Stomach smooth muscle (tissue), 2 donors: ENCODE measurements at regions not wholly inside any gene's neighbourhood (a gene's known extent, or its start where the extent isn't known, plus 50 kb on each side); places are given as distances from the start of the nearest gene placed in this dataset.

Source experiments
- H3K27ac ChIP-seq: one replicate; pipeline ENCODE4 v1.7.0; 2013; ENCODE audit warnings: mild to moderate bottlenecking, low read length, inconsistent platforms
- H3K27me3 ChIP-seq, 2 donors: one replicate each; pipeline ENCODE4 v1.7.0; 2013; ENCODE audit warnings: low read length in 2 of 2; ENCODE audit not compliant: insufficient read depth in 2 of 2, control insufficient read depth in 1 of 2
- H3K36me3 ChIP-seq, 2 donors: one replicate each; pipeline ENCODE4 v1.7.0; 2013; ENCODE audit warnings: low read length in 2 of 2; ENCODE audit not compliant: control insufficient read depth in 2 of 2, insufficient read depth in 2 of 2
- H3K4me1 ChIP-seq: one replicate; pipeline ENCODE4 v1.7.0; 2013; ENCODE audit warnings: low read length; ENCODE audit not compliant: control insufficient read depth, insufficient read depth
- H3K4me3 ChIP-seq, 2 donors: one replicate each; pipeline ENCODE4 v1.7.0; 2013; ENCODE audit warnings: low read length in 2 of 2
- H3K9ac ChIP-seq, 2 donors: one replicate each; pipeline ENCODE4 v1.7.0; 2013; ENCODE audit warnings: low read length in 2 of 2, mild to moderate bottlenecking in 1 of 2
- H3K9me3 ChIP-seq, 2 donors: one replicate each; pipeline ENCODE4 v1.7.0; 2013; ENCODE audit warnings: low read length in 2 of 2; ENCODE audit not compliant: control insufficient read depth in 2 of 2
- donor health status: healthy.
- donor health status: Pancreatic carcinoma.

DNA sequence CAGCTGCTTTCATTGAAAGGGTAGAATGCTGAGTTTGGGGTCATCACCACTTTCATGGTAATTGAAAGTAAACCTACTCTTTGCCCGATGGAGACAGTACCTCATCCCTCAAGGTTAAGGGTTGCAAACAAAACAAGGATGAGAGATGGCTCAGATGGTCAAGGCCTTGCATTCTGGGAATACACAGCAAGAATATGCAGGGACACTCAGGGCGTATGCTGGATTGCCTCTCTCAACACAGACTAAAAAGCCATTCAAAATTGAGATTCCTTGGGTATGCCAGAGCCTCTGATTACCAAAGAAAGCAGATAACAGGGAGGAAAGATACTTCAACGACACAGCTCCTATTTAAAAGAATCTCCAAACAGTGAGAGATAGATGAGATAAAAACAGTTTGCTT lies 310.4 kb downstream of the ARAP2 start:
- Histone ChIP-seq H3K27ac (no peak overlapping the region), H3K9ac (no peak overlapping the region), H3K4me1 (no peaks in the 10 kb centered on the region), H3K36me3 (no peaks in the 10 kb centered on the region), H3K27me3 (no peaks in the 10 kb centered on the region), H3K9me3 (no peaks in the 10 kb centered on the region), H3K4me3 (no peak overlapping the region)

DNA sequence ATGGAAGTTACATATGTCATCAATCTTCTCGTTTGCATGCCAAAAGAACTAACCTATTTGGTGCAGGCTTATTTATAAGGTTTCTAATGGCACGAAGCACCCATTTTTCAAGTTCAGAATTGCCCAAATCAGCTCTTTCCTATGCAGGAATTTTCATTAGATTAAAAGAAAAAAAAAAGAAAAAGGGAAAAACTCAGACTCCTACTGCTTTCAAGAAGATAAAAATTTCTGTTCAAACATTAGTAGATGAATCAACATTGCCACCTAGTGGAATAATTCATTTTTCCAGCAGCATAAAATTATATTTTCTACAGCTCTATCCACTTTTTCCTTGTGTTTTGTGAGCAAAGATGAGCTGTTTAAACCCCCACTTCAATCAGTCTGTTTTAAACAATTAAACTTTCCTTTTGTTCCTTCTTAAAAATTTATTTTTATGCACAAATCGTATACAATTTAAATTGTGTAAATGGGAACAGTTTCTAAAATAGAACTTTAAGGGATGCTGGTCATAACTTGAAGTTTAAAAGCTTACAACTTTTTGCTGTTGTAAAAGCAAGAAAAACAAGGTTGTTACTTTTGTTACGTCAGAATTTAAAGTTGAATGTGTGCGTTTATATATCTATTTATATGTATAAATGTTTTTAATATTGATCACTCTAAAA lies 309.9 kb downstream of the ARAP2 start:
- Histone ChIP-seq H3K27ac (no peak overlapping the region), H3K9me3 (no peaks in the 10 kb centered on the region), H3K36me3 (no peaks in the 10 kb centered on the region), H3K9ac (no peak overlapping the region), H3K27me3 (no peaks in the 10 kb centered on the region), H3K4me3 (no peak overlapping the region), H3K4me1 (no peaks in the 10 kb centered on the region)

DNA sequence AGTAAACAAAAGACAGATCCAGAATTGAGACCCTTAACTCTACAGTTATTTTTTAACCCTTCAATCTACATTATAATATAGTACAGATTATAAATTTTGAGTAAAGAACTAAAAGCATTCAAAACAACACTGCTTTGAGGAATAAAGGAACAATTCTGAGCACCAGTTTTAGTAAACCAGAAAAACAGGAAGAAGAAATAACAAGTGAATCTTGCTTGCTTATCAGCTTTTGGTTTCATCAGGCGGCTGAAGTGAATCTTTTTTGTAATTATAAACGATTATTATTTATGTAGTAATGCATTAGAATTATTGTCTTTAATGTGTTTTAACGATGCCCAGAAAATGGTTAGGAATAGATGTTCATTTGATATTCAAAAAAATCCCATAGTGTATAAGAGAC lies 305.4 kb downstream of the ARAP2 start:
- Histone ChIP-seq H3K27me3 (no peaks in the 10 kb centered on the region), H3K4me3 (no peak overlapping the region)

DNA sequence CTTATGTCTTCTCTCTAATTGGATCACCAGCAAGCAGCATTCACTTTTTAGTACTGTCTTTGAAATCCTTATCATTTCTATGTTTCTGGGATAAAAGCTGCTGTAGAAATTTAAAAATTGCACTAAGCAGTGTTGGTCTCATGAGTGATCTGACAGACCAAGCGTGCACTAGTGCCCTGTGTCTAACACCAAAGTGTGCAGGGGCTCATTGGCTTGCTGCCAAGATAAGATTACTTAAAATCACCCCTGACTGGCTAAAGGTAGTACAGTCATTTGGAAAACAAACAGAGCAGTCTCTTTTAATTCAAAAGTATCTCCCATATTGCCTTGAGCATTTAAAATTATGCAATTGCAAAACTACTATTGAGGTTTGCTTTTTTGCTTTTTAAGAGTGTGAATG lies 304.6 kb downstream of the ARAP2 start:
- Histone ChIP-seq H3K27me3 (no peaks in the 10 kb centered on the region), H3K27ac (no peak overlapping the region), H3K9me3 (no peaks in the 10 kb centered on the region), H3K36me3 (no peaks in the 10 kb centered on the region), H3K4me3 (no peak overlapping the region), H3K9ac (no peak overlapping the region), H3K4me1 (no peaks in the 10 kb centered on the region)

More for the DNA sequence above, 305.4 kb downstream of the ARAP2 start:
- Histone ChIP-seq H3K27ac (no peak overlapping the region), H3K36me3 (no peaks in the 10 kb centered on the region), H3K9me3 (no peaks in the 10 kb centered on the region), H3K4me1 (no peaks in the 10 kb centered on the region), H3K9ac (no peak overlapping the region)

DNA sequence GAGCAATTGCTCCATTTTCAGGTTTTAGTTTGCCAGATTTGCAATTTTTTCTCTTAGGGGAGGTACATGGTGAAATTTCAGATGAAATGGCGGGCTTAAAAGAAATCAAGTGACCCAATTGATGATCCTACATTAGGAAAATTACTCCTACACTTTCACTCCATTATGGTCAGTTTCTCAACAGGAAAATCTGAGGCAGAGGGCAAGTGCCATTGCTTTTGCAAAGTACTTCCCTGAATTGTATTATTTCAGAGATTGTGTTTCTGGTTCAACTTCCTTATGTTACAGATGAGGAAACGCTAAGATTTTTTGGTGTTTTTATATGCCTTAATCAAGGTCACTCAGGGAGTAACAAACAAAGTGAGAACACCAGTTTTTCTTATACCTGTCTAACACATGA lies 302.2 kb downstream of the ARAP2 start:
- Histone ChIP-seq H3K9ac (no peak overlapping the region), H3K9me3 (no peaks in the 10 kb centered on the region), H3K27me3 (no peaks in the 10 kb centered on the region), H3K27ac (no peak overlapping the region), H3K4me1 (no peaks in the 10 kb centered on the region), H3K4me3 (no peak overlapping the region), H3K36me3 (no peaks in the 10 kb centered on the region)

DNA sequence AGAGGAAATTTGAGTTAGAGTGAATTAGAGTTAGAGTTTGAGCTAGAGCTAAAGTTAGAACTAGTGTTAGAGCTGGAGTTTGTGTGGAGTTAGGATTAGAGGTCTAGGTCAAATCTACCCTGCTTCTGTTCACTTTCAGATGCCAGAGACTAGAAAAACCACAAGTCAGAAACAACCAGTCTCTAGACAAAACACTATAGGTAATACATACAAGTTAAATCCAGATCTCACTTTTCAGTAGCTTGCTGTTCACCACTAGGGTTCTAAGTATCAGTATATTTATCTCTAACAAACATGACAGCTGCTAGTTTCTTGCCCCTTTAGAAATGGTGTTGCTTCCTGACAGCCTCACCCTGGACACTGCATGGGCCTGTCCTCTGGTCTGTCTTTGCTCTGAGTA lies 300.7 kb downstream of the ARAP2 start:
- Histone ChIP-seq H3K27me3 (no peaks in the 10 kb centered on the region), H3K4me1 (no peaks in the 10 kb centered on the region), H3K4me3 (no peak overlapping the region), H3K9ac (no peak overlapping the region), H3K36me3 (no peaks in the 10 kb centered on the region), H3K9me3 (no peaks in the 10 kb centered on the region), H3K27ac (no peak overlapping the region)

DNA sequence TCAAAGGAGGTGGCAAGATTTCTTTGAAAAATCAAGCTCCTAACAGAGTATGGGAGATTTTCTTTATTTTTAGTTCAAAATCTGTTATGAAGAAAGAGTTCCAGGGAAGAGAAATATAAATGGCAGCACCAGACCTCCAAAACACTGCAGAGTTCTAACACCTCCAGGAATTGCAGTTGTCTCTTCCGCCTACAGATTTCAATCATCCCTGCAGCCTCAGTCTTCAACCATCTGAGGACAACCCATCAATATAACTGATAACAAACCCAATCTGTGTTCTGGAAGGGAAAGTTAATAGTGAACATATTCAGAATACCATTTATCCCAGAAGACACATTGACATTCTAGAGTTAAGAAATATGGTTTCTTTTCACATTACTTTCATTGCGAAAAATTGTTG lies 296.1 kb downstream of the ARAP2 start:
- Histone ChIP-seq H3K36me3 (no peaks in the 10 kb centered on the region), H3K4me1 (no peaks in the 10 kb centered on the region), H3K4me3 (no peak overlapping the region), H3K27me3 (no peaks in the 10 kb centered on the region), H3K27ac (no peak overlapping the region), H3K9ac (no peak overlapping the region), H3K9me3 (no peaks in the 10 kb centered on the region)

DNA sequence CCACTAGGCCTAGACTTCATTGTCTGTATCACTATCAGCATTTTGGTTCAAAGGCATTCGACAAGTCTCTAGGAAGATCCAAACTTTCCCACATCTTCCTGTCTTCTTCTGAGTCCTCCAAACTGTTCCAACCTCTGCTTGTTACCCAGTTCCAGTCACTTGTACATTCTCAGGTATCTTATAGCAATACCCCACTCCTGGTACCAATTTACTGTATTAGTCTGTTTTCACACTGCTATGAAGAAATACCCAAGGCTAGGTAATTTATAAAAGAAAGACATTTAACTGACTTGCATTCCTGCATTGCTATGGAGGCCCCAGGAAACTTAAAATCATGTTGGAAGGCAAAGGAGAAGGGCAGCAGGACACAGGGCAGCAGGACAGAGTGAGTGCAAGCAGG lies 293.9 kb downstream of the ARAP2 start:
- H3K27me3 ChIP-seq: no peaks in the 10 kb centered on the region
- H3K36me3 ChIP-seq: no peaks in the 10 kb centered on the region
- no peaks in the 10 kb centered on the region for H3K4me1 ChIP-seq
- no peak overlapping the region for H3K9ac ChIP-seq
- H3K9me3 ChIP-seq: no peaks in the 10 kb centered on the region
- no peak overlapping the region for H3K27ac ChIP-seq
- no peak overlapping the region for H3K4me3 ChIP-seq

DNA sequence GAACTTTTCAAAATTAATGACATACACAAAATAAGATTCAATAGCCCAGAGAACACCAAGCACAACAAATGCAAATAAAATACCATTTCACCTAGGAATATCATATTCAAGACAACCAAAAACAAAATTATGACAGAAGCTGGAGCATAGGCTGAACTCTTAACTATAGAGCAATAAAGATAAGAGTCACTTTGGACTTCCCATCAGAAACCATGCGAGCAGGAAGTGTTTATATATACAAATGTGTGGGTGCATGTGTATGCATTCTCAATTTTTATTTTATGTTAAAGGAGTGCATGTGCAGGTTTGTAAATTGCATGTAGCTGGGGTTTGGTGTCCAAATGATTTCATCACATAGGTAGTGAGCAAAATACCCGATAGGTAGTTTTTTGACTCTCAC lies 291.6 kb downstream of the ARAP2 start:
- Histone ChIP-seq H3K4me1 (no peaks in the 10 kb centered on the region), H3K27me3 (no peaks in the 10 kb centered on the region), H3K4me3 (no peak overlapping the region), H3K27ac (no peak overlapping the region), H3K9me3 (no peaks in the 10 kb centered on the region), H3K36me3 (no peaks in the 10 kb centered on the region), H3K9ac (no peak overlapping the region)

DNA sequence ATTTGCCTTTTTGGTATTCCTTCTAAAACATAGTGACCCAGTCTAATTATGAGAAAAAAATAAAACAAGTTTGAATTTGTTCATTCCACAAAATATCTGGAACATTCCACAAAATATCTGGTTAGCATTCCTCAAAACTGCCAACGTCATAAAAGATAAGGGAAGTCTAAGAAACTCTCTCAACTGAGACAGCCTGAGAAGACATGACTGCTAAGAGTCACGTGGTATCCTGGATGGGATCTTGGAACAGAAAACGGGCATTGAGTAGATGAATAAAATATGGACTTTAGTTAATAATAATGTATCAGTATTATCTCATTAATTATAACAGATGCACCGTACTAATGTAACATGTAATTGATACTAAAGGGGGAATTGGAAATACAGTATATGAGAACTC lies 280.9 kb downstream of the ARAP2 start:
- H3K4me1 ChIP-seq: no peaks in the 10 kb centered on the region
- no peak overlapping the region for H3K9ac ChIP-seq

DNA sequence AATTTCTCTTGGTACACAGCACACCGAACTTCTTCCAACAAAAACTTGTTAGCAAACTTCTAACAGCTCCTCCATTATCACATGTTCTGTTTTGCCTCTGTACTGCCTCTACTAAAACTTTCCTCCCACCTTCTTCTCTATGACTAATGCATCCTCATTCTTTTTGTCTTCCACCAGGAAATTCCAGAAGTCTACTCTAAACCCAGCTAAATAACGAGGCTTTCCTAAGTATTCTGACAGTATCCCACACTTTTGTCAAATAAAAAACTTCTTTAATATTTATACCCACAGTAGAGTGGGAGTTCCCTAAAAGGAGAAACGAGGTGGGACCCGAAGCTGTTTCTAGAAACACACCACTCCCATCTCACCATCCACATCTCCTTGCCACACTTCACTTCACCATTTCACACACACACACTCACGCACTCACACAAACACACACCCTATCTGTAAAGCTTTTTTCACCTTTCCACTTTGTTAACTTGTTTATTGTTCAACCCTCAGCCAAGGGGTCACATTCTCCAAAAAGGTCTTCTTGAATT lies 280.3 kb downstream of the ARAP2 start:
- Histone ChIP-seq H3K9ac (no peak overlapping the region), H3K36me3 (no peaks in the 10 kb centered on the region), H3K27me3 (no peaks in the 10 kb centered on the region), H3K4me3 (no peak overlapping the region), H3K27ac (no peak overlapping the region), H3K9me3 (no peaks in the 10 kb centered on the region), H3K4me1 (no peaks in the 10 kb centered on the region)

More for the DNA sequence above, 280.9 kb downstream of the ARAP2 start:
- no peaks in the 10 kb centered on the region for H3K27me3 ChIP-seq
- H3K4me3 ChIP-seq: no peak overlapping the region
- no peak overlapping the region for H3K27ac ChIP-seq
- H3K9me3 ChIP-seq: no peaks in the 10 kb centered on the region
- H3K36me3 ChIP-seq: no peaks in the 10 kb centered on the region
